SK-N-SH treated with all-trans-retinoic acid at 6 μM for 48 hours (cell line): ENCODE measurements at regions not wholly inside any gene's neighbourhood (a gene's known extent, or its start where the extent isn't known, plus 50 kb on each side); places are given as distances from the start of the nearest gene placed in this dataset.

Experiments
- CSRNP3 ChIP-seq: fragments of 250-450 bp; sonication (Bioruptor Pico); IDR thresholded peaks from 2 replicates; pipeline ENCODE4 v1.5.1; 2021; ENCODE audit warnings: mild to moderate bottlenecking, moderate library complexity
- ESRRG ChIP-seq: fragments of 250-450 bp; sonication (Bioruptor Pico); IDR thresholded peaks from 2 replicates; pipeline ENCODE4 v1.6.1; 2021; ENCODE audit warnings: mild to moderate bottlenecking
- PATZ1 ChIP-seq: fragments of 250-450 bp; sonication (Bioruptor Pico); IDR thresholded peaks from 2 replicates; pipeline ENCODE4 v1.8.0; 2020; ENCODE audit warnings: mild to moderate bottlenecking, moderate library complexity, borderline replicate concordance
- SNAI2 ChIP-seq: fragments of 250-450 bp; sonication (Bioruptor Pico); IDR thresholded peaks from 2 replicates; pipeline ENCODE4 v1.5.0; 2020; ENCODE audit warnings: mild to moderate bottlenecking, moderate library complexity
- ZNF565 ChIP-seq: fragments of 450-650 bp; formaldehyde crosslinking; conservative IDR thresholded peaks from 2 replicates; pipeline ENCODE4 v1.5.0; 2020; ENCODE audit warnings: low read depth, mild to moderate bottlenecking, moderate library complexity

- TF ChIP-seq ZNF565 (CRISPR knock-in tag) = no peak
- no peak for TF ChIP-seq CSRNP3
- no peak for TF ChIP-seq ESRRG (CRISPR knock-in tag)
- TF ChIP-seq PATZ1 (CRISPR knock-in tag) = no peak
- TF ChIP-seq SNAI2 (CRISPR knock-in tag) = no peak
Measured at GRCh38 chr21:24850121-24850520, 757.2 kb downstream of the MRPL39 start.
